ENCODE measurements at regions not wholly inside any gene's neighbourhood (a gene's known extent, or its start where the extent isn't known, plus 50 kb on each side); places are given as distances from the start of the nearest gene placed in this dataset.

DNA sequence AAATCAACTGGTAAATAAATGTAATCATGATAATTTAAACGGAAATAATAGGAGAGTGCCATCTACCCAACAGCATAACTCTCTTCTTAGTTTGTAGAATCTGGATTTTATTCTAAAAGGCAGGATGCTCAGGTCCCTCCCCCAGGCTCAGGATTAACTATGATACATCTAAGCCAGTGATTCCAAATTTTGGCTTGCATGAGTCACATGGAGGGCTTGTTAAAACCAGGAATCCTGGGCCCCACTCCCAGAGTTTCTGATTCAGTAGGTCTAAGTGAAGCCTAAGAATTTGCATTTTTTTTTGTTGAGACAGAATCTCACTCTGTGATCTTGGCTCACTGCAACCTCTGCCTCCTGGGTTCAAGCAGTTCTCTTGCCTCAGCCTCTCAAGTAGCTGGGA lies 62.3 kb upstream of the ZFR start (continued):
- TF ChIP-seq MAX (IDR thresholded peaks at IDR 0.05; ENCODE audit: low read depth), result no peak
- peak; percentile 42; the same call in 1 of the 2 replicates for TF ChIP-seq PBX3 (IDR thresholded peaks at IDR 0.05)
- no peak for TF ChIP-seq REST (IDR thresholded peaks at IDR 0.05; ENCODE audit: low read depth, low read length)
- peak; percentile 86 for TF ChIP-seq FOSL2 (IDR thresholded peaks at IDR 0.05; ENCODE audit: borderline replicate concordance, low read depth)
- TF ChIP-seq FOXJ3 (CRISPR knock-in tag; IDR thresholded peaks at IDR 0.05), result no peak
- TF ChIP-seq GATA2 (CRISPR knock-in tag; IDR thresholded peaks at IDR 0.05), result no peak
- TF ChIP-seq EP300 (IDR thresholded peaks at IDR 0.05; ENCODE audit: borderline replicate concordance in 1 of 2, low read depth in 1 of 2, low read length in 1 of 2), result peak in 1 of 2 experiments; percentile 75; a peak in 2 of 4 replicates
- TF ChIP-seq JUND (IDR thresholded peaks at IDR 0.05), result peak; percentile 73
- no peak for TF ChIP-seq USF1 (IDR thresholded peaks at IDR 0.05; ENCODE audit: borderline replicate concordance, low read depth)
- no peak for TF ChIP-seq RCOR1 (IDR thresholded peaks at IDR 0.05; ENCODE audit: low read length)
- TF ChIP-seq SIN3A (IDR thresholded peaks at IDR 0.05; ENCODE audit: borderline replicate concordance, low read depth, low read length), result no peak
- no peak for TF ChIP-seq RFX5 (IDR thresholded peaks at IDR 0.05; ENCODE audit: low read length)
- TF ChIP-seq YY1 (IDR thresholded peaks at IDR 0.05; ENCODE audit: low read depth), result no peak
- no peak for TF ChIP-seq MXI1 (IDR thresholded peaks at IDR 0.05; ENCODE audit: low read depth, low read length)

DNA sequence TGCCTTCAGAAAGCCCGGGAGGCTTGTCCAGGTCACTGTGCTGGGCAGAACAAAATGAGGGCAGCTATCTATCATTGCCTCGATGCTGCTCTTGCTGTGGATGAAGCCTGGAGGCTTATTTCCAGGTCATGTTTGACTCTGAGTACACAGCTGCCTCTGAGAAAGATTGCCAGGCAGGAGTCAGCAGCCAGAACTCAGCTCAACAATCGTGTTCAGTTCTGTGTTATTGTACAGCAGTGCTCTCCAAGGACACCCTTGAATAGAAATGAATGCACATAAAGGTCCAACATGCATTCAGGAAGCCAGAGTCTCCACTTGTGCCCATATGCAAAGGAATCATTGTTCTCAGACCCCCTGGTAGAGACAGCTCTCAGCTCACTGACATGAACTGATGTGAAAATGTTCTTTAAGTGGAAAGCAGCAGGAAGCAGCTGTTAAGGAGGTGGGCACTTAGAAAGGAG lies 61.7 kb upstream of the ZFR start:
- Histone ChIP-seq H3K27ac (ENCODE audit: low read depth in 2 of 2, low read length in 1 of 2) (peak overlapping the region; percentile 87 to 93), H3F3A (replicated peaks; ENCODE audit: insufficient read depth) (peaks cover 47% of the 10 kb centered on the region), H2AFZ (ENCODE audit: low read depth) (no peak overlapping the region), H3K9me2 (no peaks in the 10 kb centered on the region), H3K4me2 (peak overlapping the region; percentile 88), H3K9me3 (no peaks in the 10 kb centered on the region), H3K36me3 (replicated peaks in 1 of 2; ENCODE audit: control insufficient read depth in 1 of 2, insufficient read depth in 2 of 2, low read length in 1 of 2) (no peaks in the 10 kb centered on the region), H3K4me1 (ENCODE audit: control insufficient read depth in 1 of 2, insufficient read depth in 2 of 2, low read depth in 1 of 2, low read length in 1 of 2) (peaks cover 30 to 32% of the 10 kb centered on the region in 2 experiments), H3K4me3 (ENCODE audit: low read depth in 2 of 2, low read length in 1 of 2) (peak overlapping the region; percentile 28 to 45; a peak in 3 of 4 replicates), H3K79me2 (ENCODE audit: insufficient read depth) (no peaks in the 10 kb centered on the region), H3K27me3 (ENCODE audit: insufficient read depth) (no peaks in the 10 kb centered on the region), H3K9ac (no peak overlapping the region; the same call in 1 of the 2 replicates), H4K20me1 (ENCODE audit: insufficient read depth) (no peaks in the 10 kb centered on the region)
- TF ChIP-seq FOXM1 (IDR thresholded peaks at IDR 0.05; ENCODE audit: low read depth) (no peak), CHD2 (IDR thresholded peaks at IDR 0.05; ENCODE audit: low read length, partially characterized antibody) (peak; percentile 2), FOSL2 (IDR thresholded peaks at IDR 0.05; ENCODE audit: borderline replicate concordance, low read depth) (no peak), RCOR1 (IDR thresholded peaks at IDR 0.05; ENCODE audit: low read length) (no peak; the same call in 1 of the 2 replicates)
- ChIA-PET CTCF (interaction anchor here (0.6 to 2.5 kb wide), 6 partner anchors 10 to 84 kb away, joined by 3 to 26 read pairs (median 3); partner anchors contain the start of gene SUB1), POLR2A (no interaction called here)
- DNase-seq, result no peak
- 27% methylated on average over 2 of the region's 3 CpGs for WGBS (ENCODE audit: low lambda C conversion rate)
